B cell (primary cell): ENCODE measurements at regions not wholly inside any gene's neighbourhood (a gene's known extent, or its start where the extent isn't known, plus 50 kb on each side); places are given as distances from the start of the nearest gene placed in this dataset.

ENCODE experiments used
- ATAC-seq: fragments of 200-7000 bp; cut with Tn5 transposase; one replicate; pipeline ENCODE4 v1.10.0; 2021; ENCODE audit warnings: low read depth, mild to moderate bottlenecking, moderate number of reproducible peaks, moderate library complexity
- CTCF ChIA-PET: fragments of 350-600 bp; sonication (Branson Sonifier 250); formaldehyde crosslinking; loops from one replicate; lab custom pipeline; 2021; ENCODE audit warnings: antibody characterized with exemption, inconsistent platforms; lab: Charles Lee
- POLR2A ChIA-PET: fragments of 350-600 bp; sonication (Branson Sonifier 250); formaldehyde crosslinking; loops from one replicate; lab custom pipeline; 2021; ENCODE audit warnings: antibody characterized with exemption; lab: Charles Lee
- DNase-seq: peaks from one replicate; pipeline ENCODE4 v3.0.0; 2013
- H2AFZ ChIP-seq: 2 replicates; pipeline ENCODE4 v1.6.1; 2012; ENCODE audit warnings: mild to moderate bottlenecking, low read depth, low read length; ENCODE audit not compliant: insufficient read depth, poor library complexity, severe bottlenecking
- H3K27ac ChIP-seq, 2 donors: 1 replicate in 1 of 2; 2 replicates in 1 of 2; pipeline ENCODE4 v1.5.1; 2012 to 2013; ENCODE audit warnings: low read length in 2 of 2, mild to moderate bottlenecking in 2 of 2, moderate library complexity in 1 of 2
- H3K27me3 ChIP-seq, 4 experiments: fragments of 200-600 bp in 1 of 4; sonication (generic) in 1 of 4; replicated peaks in 1 of 4; 1 replicate in 2 of 4; 2 replicates in 2 of 4; pipeline versions ENCODE4 v1.6.1 to v1.7.0; 2013 to 2016; ENCODE audit warnings: low read length in 3 of 4, mild to moderate bottlenecking in 2 of 4, mixed read lengths in 1 of 4, moderate library complexity in 1 of 4; ENCODE audit not compliant: insufficient read depth in 4 of 4, control insufficient read depth in 3 of 4; ENCODE audit errors: control extremely low read depth in 1 of 4
- H3K36me3 ChIP-seq, 2 experiments: replicated peaks in 1 of 2; 1 replicate in 1 of 2; 2 replicates in 1 of 2; pipeline versions ENCODE4 v1.6.1 to v1.7.1; 2013; ENCODE audit warnings: low read length in 1 of 2; ENCODE audit not compliant: insufficient read depth in 2 of 2, control insufficient read depth in 1 of 2; ENCODE audit errors: control extremely low read depth in 1 of 2, extremely low read depth in 1 of 2
- H3K4me1 ChIP-seq, 2 donors: fragments of 200-600 bp in 1 of 2; sonication (generic) in 1 of 2; 1 replicate in 1 of 2; 2 replicates in 1 of 2; pipeline versions ENCODE4 v1.5.1 to v1.6.1; 2013 to 2017; ENCODE audit warnings: low read length in 2 of 2; ENCODE audit not compliant: control insufficient read depth in 2 of 2, insufficient read depth in 2 of 2
- H3K4me2 ChIP-seq: replicated peaks from 2 replicates; pipeline ENCODE3; 2012; ENCODE audit warnings: mild to moderate bottlenecking, low read depth, low read length; ENCODE audit not compliant: poor library complexity, severe bottlenecking
- H3K4me3 ChIP-seq, 5 experiments: fragments of 200-600 bp in 1 of 5; sonication (generic) in 1 of 5; 1 replicate in 3 of 5; 2 replicates in 2 of 5; pipeline versions ENCODE4 v1.5.1 to v1.7.0; 2011 to 2016; ENCODE audit warnings: low read length in 4 of 5, mild to moderate bottlenecking in 4 of 5, low read depth in 2 of 5, control low read depth in 1 of 5, moderate library complexity in 1 of 5; ENCODE audit not compliant: insufficient read depth in 1 of 5; ENCODE audit errors: control extremely low read depth in 1 of 5, extremely low read depth in 1 of 5
- H3K79me2 ChIP-seq: fragments of 200-600 bp; sonication (generic); one replicate; pipeline ENCODE4 v1.6.0; 2016; ENCODE audit warnings: low read length; ENCODE audit not compliant: control insufficient read depth, insufficient read depth
- H3K9ac ChIP-seq: fragments of 200-600 bp; sonication (generic); 2 replicates; pipeline ENCODE4 v1.6.1; 2017; ENCODE audit warnings: mild to moderate bottlenecking, low read length, moderate library complexity
- H3K9me3 ChIP-seq, 3 donors: one replicate each; pipeline versions ENCODE4 v1.6.1 to v1.7.1; 2013; ENCODE audit warnings: low read length in 2 of 3; ENCODE audit not compliant: control insufficient read depth in 2 of 3, insufficient read depth in 1 of 3; ENCODE audit errors: control extremely low read depth in 1 of 3
- H4K20me1 ChIP-seq: 2 replicates; pipeline ENCODE4 v1.6.0; 2012; ENCODE audit warnings: mild to moderate bottlenecking, low read length; ENCODE audit not compliant: insufficient read depth, control insufficient read depth, poor library complexity, severe bottlenecking
- H3K27ac Mint-ChIP-seq: one replicate; pipeline ENCODE4 v1.8.0; 2021; ENCODE audit warnings: mixed read lengths
- H3K27me3 Mint-ChIP-seq: one replicate; pipeline ENCODE4 v1.8.0; 2021; ENCODE audit warnings: mixed read lengths
- H3K4me1 Mint-ChIP-seq: one replicate; pipeline ENCODE4 v1.8.0; 2021; ENCODE audit warnings: mixed read lengths
- H3K4me3 Mint-ChIP-seq: one replicate; pipeline ENCODE4 v1.8.0; 2021; ENCODE audit warnings: mixed read lengths
- H3K9me3 Mint-ChIP-seq: one replicate; pipeline ENCODE4 v1.8.0; 2022; ENCODE audit warnings: mixed read lengths; ENCODE audit not compliant: insufficient read depth
- CTCF ChIP-seq: fragments of 200-600 bp; IDR thresholded peaks from one replicate; pipeline ENCODE4 v1.8.0; 2022; ENCODE audit warnings: antibody characterized with exemption, mild to moderate bottlenecking
- EZH2 ChIP-seq: IDR thresholded peaks from 2 replicates; pipeline ENCODE4 v1.6.1; 2012; ENCODE audit warnings: borderline replicate concordance, low read depth, mild to moderate bottlenecking, moderate library complexity, low read length; ENCODE audit not compliant: insufficient read depth, poor library complexity, severe bottlenecking
- WGBS: methylation state at CpG from one replicate; pipeline ENCODE4 v1.1.5; 2013; ENCODE audit warnings: missing lambda C conversion rate; ENCODE audit not compliant: insufficient coverage; 5-methylcytosine and 5-hydroxymethylcytosine counted together
- intact Hi-C: fragments of 100-400 bp; cut with micrococcal nuclease; formaldehyde crosslinking; loops from one replicate; pipeline ENCODE4 v1.10.0; 2022

GRCh38 chr13:64311948-64312347 lies 2896.3 kb upstream of the PCDH20 start:
- no CpG with 5 or more reads among the region's 3 CpGs for WGBS

GRCh38 chr13:64311112-64311511 lies 2895.5 kb upstream of the PCDH20 start:
- TF ChIP-seq CTCF (no peak), EZH2 (no peak)
- no CpG with 5 or more reads among the region's 1 CpG for WGBS
- no peak for ATAC-seq
- no peak overlapping the region for H3K4me3 Mint-ChIP-seq
- no peak overlapping the region for H3K27ac Mint-ChIP-seq
- Histone ChIP-seq H3K36me3 (no peaks in the 10 kb centered on the region), H3K9ac (no peak overlapping the region), H3K27me3 (no peaks in the 10 kb centered on the region), H3K4me2 (no peak overlapping the region), H4K20me1 (no peaks in the 10 kb centered on the region), H2AFZ (no peak overlapping the region), H3K79me2 (no peaks in the 10 kb centered on the region), H3K4me3 (no peak overlapping the region), H3K4me1 (no peaks in the 10 kb centered on the region), H3K9me3 (no peaks in the 10 kb centered on the region), H3K27ac (no peak overlapping the region)
- no peaks in the 10 kb centered on the region for H3K27me3 Mint-ChIP-seq
- H3K4me1 Mint-ChIP-seq: no peaks in the 10 kb centered on the region
- no peak for DNase-seq
- POLR2A ChIA-PET: no interaction called here
- CTCF ChIA-PET: no interaction called here
- intact Hi-C loops: no loop called here
- H3K9me3 Mint-ChIP-seq: peaks cover 2% of the 10 kb centered on the region

More at GRCh38 chr13:64311948-64312347, 2896.3 kb upstream of the PCDH20 start:
- H3K27me3 ChIP-seq: no peaks in the 10 kb centered on the region
- DNase-seq (no peak), ATAC-seq (no peak)
- no peaks in the 10 kb centered on the region for H3K79me2 ChIP-seq
- H3K27ac Mint-ChIP-seq: no peak overlapping the region
- peaks cover 5% of the 10 kb centered on the region for H3K9me3 Mint-ChIP-seq
- no peak overlapping the region for H3K27ac ChIP-seq
- H3K4me2 ChIP-seq: no peak overlapping the region
- H3K36me3 ChIP-seq: no peaks in the 10 kb centered on the region
- H3K9me3 ChIP-seq: no peaks in the 10 kb centered on the region
- no peaks in the 10 kb centered on the region for H3K4me1 Mint-ChIP-seq
- CTCF ChIA-PET: no interaction called here
- TF ChIP-seq CTCF: no peak
- no peak for TF ChIP-seq EZH2
- no peak overlapping the region for H3K4me3 ChIP-seq
- H3K4me3 Mint-ChIP-seq: no peak overlapping the region
- no peaks in the 10 kb centered on the region for H3K4me1 ChIP-seq
- no peaks in the 10 kb centered on the region for H3K27me3 Mint-ChIP-seq
- H3K9ac ChIP-seq: no peak overlapping the region
- POLR2A ChIA-PET: no interaction called here
- H2AFZ ChIP-seq: no peak overlapping the region
- intact Hi-C loops: no loop called here
- H4K20me1 ChIP-seq: no peaks in the 10 kb centered on the region
